GM23338 (cell line): ENCODE measurements at regions not wholly inside any gene's neighbourhood (a gene's known extent, or its start where the extent isn't known, plus 50 kb on each side); places are given as distances from the start of the nearest gene placed in this dataset.

Experiments used
- ATAC-seq: fragments of 200-7000 bp; cut with Tn5 transposase; 3 replicates; pipeline ENCODE4 v1.9.1; 2020
- DNase-seq: peaks from one replicate; pipeline ENCODE4 v3.0.0-alpha.2; 2015; ENCODE audit warnings: low spot score
- H2AFZ ChIP-seq: fragments of 200-600 bp; sonication (generic); 2 replicates; pipeline ENCODE4 v1.8.0; 2016; ENCODE audit warnings: antibody characterized with exemption, mild to moderate bottlenecking, moderate library complexity
- H3F3A ChIP-seq: fragments of 200-600 bp; sonication (generic); replicated peaks from 2 replicates; pipeline ENCODE4 v1.8.0; 2017; ENCODE audit warnings: antibody characterized with exemption, mixed run types, low read depth
- H3K27ac ChIP-seq: fragments of 200-600 bp; sonication (generic); 2 replicates; pipeline ENCODE4 v1.6.1; 2016; ENCODE audit warnings: low read depth
- H3K27me3 ChIP-seq: fragments of 200-600 bp; sonication (generic); 2 replicates; pipeline ENCODE4 v1.8.0; 2016; ENCODE audit warnings: mild to moderate bottlenecking, mixed run types, moderate library complexity; ENCODE audit not compliant: insufficient read depth
- H3K36me3 ChIP-seq: fragments of 200-600 bp; sonication (generic); 2 replicates; pipeline ENCODE4 v1.8.0; 2016; ENCODE audit warnings: mild to moderate bottlenecking; ENCODE audit not compliant: insufficient read depth
- H3K4me1 ChIP-seq: fragments of 200-600 bp; sonication (generic); 2 replicates; pipeline ENCODE4 v1.8.0; 2016; ENCODE audit warnings: mild to moderate bottlenecking, moderate library complexity; ENCODE audit not compliant: insufficient read depth
- H3K4me2 ChIP-seq: fragments of 200-600 bp; sonication (generic); 2 replicates; pipeline ENCODE4 v1.7.1; 2017; ENCODE audit warnings: mixed run types
- H3K4me3 ChIP-seq: fragments of 200-600 bp; sonication (generic); 2 replicates; pipeline ENCODE4 v1.6.1; 2016; ENCODE audit warnings: mixed run types
- H3K79me2 ChIP-seq: fragments of 200-600 bp; sonication (generic); replicated peaks from 2 replicates; pipeline ENCODE4 v1.8.0; 2017; ENCODE audit warnings: mild to moderate bottlenecking; ENCODE audit not compliant: insufficient read depth
- H3K9me2 ChIP-seq: fragments of 200-600 bp; sonication (generic); 2 replicates; pipeline ENCODE4 v1.8.0; 2017; ENCODE audit not compliant: insufficient read depth
- H4K20me1 ChIP-seq: fragments of 200-600 bp; sonication (generic); replicated peaks from 2 replicates; pipeline ENCODE4 v1.8.0; 2017; ENCODE audit warnings: mild to moderate bottlenecking; ENCODE audit not compliant: insufficient read depth
- H3K27ac Mint-ChIP-seq: 2 replicates; pipeline ENCODE4 v1.8.0; 2020; ENCODE audit warnings: inconsistent platforms, mild to moderate bottlenecking, moderate library complexity, mixed read lengths
- H3K27me3 Mint-ChIP-seq: 3 replicates; pipeline ENCODE4 v1.8.0; 2022; ENCODE audit warnings: low read depth, mild to moderate bottlenecking, moderate library complexity, mixed read lengths, inconsistent platforms; ENCODE audit not compliant: insufficient read depth, poor library complexity
- H3K36me3 Mint-ChIP-seq: 3 replicates; pipeline ENCODE4 v1.8.0; 2021; ENCODE audit warnings: low read depth, mild to moderate bottlenecking, inconsistent platforms, moderate library complexity, mixed read lengths
- H3K4me1 Mint-ChIP-seq: 3 replicates; pipeline ENCODE4 v1.8.0; 2020; ENCODE audit warnings: mild to moderate bottlenecking, inconsistent platforms, mixed read lengths
- H3K4me3 Mint-ChIP-seq: 3 replicates; pipeline ENCODE4 v1.8.0; 2021; ENCODE audit warnings: moderate library complexity, mild to moderate bottlenecking, inconsistent platforms, mixed read lengths
- H3K9me3 Mint-ChIP-seq: 3 replicates; pipeline ENCODE4 v1.8.0; 2020; ENCODE audit warnings: moderate library complexity, mild to moderate bottlenecking, inconsistent platforms, mixed read lengths
- CREB1 ChIP-seq: fragments of 250-450 bp; sonication (Bioruptor Pico); IDR thresholded peaks from 2 replicates; pipeline ENCODE4 v1.5.0; 2020; ENCODE audit warnings: low read depth, mild to moderate bottlenecking, moderate library complexity
- EZH2 ChIP-seq: fragments of 200-600 bp; sonication (generic); IDR thresholded peaks from one replicate; pipeline ENCODE4 v1.8.0; 2017; ENCODE audit warnings: antibody characterized with exemption, mild to moderate bottlenecking, low read depth; ENCODE audit not compliant: unreplicated experiment
- EZH2phosphoT487 ChIP-seq: fragments of 200-600 bp; sonication (generic); IDR thresholded peaks from one replicate; pipeline ENCODE4 v1.8.1; 2018; ENCODE audit warnings: antibody characterized with exemption; ENCODE audit not compliant: unreplicated experiment
- JUNB ChIP-seq: IDR thresholded peaks from one replicate; pipeline ENCODE4 v1.6.1; 2016; ENCODE audit warnings: antibody characterized with exemption; ENCODE audit not compliant: unreplicated experiment
- NANOG ChIP-seq: IDR thresholded peaks from 2 replicates; pipeline ENCODE4 v1.6.1; 2016; ENCODE audit warnings: antibody characterized with exemption, borderline replicate concordance
- POLR2AphosphoS5 ChIP-seq: IDR thresholded peaks from 2 replicates; pipeline ENCODE4 v1.6.1; 2016; ENCODE audit warnings: antibody characterized with exemption, low read depth
- STAT1 ChIP-seq: IDR thresholded peaks from one replicate; pipeline ENCODE4 v1.6.1; 2016; ENCODE audit warnings: antibody characterized with exemption; ENCODE audit not compliant: unreplicated experiment
- ZNF114 ChIP-seq: fragments of 250-450 bp; sonication (Bioruptor Pico); IDR thresholded peaks from 2 replicates; pipeline ENCODE4 v1.5.0; 2020; ENCODE audit warnings: mild to moderate bottlenecking, moderate library complexity
- ZNF331 ChIP-seq: fragments of 250-450 bp; sonication (Bioruptor Pico); IDR thresholded peaks from 2 replicates; pipeline ENCODE4 v1.5.0; 2020; ENCODE audit warnings: low read depth, mild to moderate bottlenecking, moderate library complexity
- TF ChIP-seq, protein P1 (sequence below): fragments of 250-450 bp; sonication (Bioruptor Pico); IDR thresholded peaks from 2 replicates; pipeline ENCODE4 v1.5.0; 2020; ENCODE audit warnings: mild to moderate bottlenecking, moderate library complexity
- TF ChIP-seq, protein P2 (sequence below): IDR thresholded peaks from 2 replicates; pipeline ENCODE4 v1.6.1; 2016; ENCODE audit warnings: antibody characterized with exemption
- TF ChIP-seq, protein P3 (sequence below), 2 experiments: fragments of 200-600 bp in 1 of 2; sonication (generic) in 1 of 2; conservative IDR thresholded peaks; 2 replicates each; pipeline versions ENCODE4 v1.5.1 to v1.6.1; 2016 to 2017; ENCODE audit warnings: antibody characterized with exemption in 2 of 2, low read depth in 2 of 2, mild to moderate bottlenecking in 2 of 2, moderate library complexity in 1 of 2

DNA sequence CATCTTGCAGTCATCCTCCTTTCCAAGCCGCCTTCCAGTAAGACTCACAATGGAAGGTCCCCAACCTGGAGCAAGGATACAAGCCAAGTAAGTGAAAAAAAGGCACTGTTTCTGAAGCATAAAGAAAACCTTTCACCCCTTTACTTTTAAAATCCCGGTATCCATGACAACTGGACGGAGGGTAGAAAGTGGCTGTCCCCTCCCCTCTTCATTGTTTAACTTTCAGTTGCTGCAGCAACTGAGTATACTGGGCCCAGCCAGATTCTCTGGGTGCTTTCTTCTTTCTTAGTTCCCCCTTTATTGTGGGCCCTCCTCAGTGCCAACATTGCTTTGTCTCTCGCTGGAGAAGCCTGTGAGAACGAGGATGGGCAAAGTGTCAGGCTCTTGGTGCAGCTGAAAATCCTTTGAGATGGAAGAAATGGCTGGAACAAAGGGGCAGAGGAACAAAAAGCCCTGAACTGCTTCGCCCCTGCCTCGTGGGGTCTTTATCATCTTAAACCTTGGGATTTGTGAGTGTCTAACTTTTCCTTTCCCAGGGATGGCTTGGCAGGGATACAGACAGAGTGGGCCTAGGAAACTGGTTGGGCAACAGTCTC is 224.0 kb upstream of the RGMA start (continued):
- TF ChIP-seq, protein P1, sequence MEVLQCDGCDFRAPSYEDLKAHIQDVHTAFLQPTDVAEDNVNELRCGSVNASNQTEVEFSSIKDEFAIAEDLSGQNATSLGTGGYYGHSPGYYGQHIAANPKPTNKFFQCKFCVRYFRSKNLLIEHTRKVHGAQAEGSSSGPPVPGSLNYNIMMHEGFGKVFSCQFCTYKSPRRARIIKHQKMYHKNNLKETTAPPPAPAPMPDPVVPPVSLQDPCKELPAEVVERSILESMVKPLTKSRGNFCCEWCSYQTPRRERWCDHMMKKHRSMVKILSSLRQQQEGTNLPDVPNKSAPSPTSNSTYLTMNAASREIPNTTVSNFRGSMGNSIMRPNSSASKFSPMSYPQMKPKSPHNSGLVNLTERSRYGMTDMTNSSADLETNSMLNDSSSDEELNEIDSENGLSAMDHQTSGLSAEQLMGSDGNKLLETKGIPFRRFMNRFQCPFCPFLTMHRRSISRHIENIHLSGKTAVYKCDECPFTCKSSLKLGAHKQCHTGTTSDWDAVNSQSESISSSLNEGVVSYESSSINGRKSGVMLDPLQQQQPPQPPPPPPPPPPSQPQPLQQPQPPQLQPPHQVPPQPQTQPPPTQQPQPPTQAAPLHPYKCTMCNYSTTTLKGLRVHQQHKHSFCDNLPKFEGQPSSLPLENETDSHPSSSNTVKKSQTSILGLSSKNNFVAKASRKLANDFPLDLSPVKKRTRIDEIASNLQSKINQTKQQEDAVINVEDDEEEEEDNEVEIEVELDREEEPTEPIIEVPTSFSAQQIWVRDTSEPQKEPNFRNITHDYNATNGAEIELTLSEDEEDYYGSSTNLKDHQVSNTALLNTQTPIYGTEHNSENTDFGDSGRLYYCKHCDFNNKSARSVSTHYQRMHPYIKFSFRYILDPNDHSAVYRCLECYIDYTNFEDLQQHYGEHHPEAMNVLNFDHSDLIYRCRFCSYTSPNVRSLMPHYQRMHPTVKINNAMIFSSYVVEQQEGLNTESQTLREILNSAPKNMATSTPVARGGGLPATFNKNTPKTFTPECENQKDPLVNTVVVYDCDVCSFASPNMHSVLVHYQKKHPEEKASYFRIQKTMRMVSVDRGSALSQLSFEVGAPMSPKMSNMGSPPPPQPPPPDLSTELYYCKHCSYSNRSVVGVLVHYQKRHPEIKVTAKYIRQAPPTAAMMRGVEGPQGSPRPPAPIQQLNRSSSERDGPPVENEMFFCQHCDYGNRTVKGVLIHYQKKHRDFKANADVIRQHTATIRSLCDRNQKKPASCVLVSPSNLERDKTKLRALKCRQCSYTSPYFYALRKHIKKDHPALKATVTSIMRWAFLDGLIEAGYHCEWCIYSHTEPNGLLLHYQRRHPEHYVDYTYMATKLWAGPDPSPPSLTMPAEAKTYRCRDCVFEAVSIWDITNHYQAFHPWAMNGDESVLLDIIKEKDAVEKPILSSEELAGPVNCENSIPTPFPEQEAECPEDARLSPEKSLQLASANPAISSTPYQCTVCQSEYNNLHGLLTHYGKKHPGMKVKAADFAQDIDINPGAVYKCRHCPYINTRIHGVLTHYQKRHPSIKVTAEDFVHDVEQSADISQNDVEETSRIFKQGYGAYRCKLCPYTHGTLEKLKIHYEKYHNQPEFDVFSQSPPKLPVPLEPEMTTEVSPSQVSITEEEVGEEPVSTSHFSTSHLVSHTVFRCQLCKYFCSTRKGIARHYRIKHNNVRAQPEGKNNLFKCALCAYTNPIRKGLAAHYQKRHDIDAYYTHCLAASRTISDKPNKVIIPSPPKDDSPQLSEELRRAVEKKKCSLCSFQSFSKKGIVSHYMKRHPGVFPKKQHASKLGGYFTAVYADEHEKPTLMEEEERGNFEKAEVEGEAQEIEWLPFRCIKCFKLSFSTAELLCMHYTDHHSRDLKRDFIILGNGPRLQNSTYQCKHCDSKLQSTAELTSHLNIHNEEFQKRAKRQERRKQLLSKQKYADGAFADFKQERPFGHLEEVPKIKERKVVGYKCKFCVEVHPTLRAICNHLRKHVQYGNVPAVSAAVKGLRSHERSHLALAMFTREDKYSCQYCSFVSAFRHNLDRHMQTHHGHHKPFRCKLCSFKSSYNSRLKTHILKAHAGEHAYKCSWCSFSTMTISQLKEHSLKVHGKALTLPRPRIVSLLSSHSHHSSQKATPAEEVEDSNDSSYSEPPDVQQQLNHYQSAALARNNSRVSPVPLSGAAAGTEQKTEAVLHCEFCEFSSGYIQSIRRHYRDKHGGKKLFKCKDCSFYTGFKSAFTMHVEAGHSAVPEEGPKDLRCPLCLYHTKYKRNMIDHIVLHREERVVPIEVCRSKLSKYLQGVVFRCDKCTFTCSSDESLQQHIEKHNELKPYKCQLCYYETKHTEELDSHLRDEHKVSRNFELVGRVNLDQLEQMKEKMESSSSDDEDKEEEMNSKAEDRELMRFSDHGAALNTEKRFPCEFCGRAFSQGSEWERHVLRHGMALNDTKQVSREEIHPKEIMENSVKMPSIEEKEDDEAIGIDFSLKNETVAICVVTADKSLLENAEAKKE (CRISPR knock-in tag) = no peak
- TF ChIP-seq EZH2 (no peak), STAT1 (no peak), NANOG (no peak), ZNF331 (CRISPR knock-in tag) (no peak), CREB1 (CRISPR knock-in tag) (no peak)
- TF ChIP-seq, protein P2, sequence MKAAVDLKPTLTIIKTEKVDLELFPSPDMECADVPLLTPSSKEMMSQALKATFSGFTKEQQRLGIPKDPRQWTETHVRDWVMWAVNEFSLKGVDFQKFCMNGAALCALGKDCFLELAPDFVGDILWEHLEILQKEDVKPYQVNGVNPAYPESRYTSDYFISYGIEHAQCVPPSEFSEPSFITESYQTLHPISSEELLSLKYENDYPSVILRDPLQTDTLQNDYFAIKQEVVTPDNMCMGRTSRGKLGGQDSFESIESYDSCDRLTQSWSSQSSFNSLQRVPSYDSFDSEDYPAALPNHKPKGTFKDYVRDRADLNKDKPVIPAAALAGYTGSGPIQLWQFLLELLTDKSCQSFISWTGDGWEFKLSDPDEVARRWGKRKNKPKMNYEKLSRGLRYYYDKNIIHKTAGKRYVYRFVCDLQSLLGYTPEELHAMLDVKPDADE = no peak

DNA sequence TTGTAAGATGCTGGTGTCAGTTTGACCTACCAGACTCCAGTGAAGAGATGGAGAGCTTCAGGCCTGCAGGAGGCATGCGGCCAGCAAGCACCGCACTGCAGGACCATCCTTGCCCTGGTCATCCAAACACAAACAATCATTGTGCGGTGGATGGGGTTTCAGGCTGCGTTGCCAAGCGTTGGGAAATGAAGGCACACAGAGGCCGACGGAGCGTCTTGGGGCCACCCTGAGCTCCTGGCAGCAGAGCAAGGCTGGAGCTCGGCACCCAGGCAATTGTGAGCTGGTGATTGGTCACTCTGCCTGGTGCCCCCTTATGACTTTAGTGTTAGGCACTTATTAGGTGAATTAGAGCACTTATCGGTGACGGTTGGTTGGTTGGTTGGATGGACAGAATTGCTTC is 222.6 kb upstream of the RGMA start:
- Histone ChIP-seq H3K9me2 (no peaks in the 10 kb centered on the region), H3K4me3 (no peak overlapping the region), H3F3A (no peaks in the 10 kb centered on the region), H3K27ac (no peak overlapping the region), H3K36me3 (no peaks in the 10 kb centered on the region), H3K79me2 (no peaks in the 10 kb centered on the region), H4K20me1 (no peaks in the 10 kb centered on the region), H3K4me1 (peaks cover 4% of the 10 kb centered on the region), H2AFZ (no peak overlapping the region), H3K4me2 (no peak overlapping the region), H3K27me3 (no peaks in the 10 kb centered on the region)
- peaks cover 3% of the 10 kb centered on the region; the same call in 1 of the 3 replicates for H3K9me3 Mint-ChIP-seq
- H3K4me1 Mint-ChIP-seq = peaks cover 17% of the 10 kb centered on the region
- ATAC-seq = no peak
- DNase-seq = no peak
- H3K36me3 Mint-ChIP-seq = no peaks in the 10 kb centered on the region
- H3K27me3 Mint-ChIP-seq = peaks cover 5% of the 10 kb centered on the region
- H3K4me3 Mint-ChIP-seq = no peak overlapping the region
- H3K27ac Mint-ChIP-seq = no peak overlapping the region
- TF ChIP-seq, protein P3, sequence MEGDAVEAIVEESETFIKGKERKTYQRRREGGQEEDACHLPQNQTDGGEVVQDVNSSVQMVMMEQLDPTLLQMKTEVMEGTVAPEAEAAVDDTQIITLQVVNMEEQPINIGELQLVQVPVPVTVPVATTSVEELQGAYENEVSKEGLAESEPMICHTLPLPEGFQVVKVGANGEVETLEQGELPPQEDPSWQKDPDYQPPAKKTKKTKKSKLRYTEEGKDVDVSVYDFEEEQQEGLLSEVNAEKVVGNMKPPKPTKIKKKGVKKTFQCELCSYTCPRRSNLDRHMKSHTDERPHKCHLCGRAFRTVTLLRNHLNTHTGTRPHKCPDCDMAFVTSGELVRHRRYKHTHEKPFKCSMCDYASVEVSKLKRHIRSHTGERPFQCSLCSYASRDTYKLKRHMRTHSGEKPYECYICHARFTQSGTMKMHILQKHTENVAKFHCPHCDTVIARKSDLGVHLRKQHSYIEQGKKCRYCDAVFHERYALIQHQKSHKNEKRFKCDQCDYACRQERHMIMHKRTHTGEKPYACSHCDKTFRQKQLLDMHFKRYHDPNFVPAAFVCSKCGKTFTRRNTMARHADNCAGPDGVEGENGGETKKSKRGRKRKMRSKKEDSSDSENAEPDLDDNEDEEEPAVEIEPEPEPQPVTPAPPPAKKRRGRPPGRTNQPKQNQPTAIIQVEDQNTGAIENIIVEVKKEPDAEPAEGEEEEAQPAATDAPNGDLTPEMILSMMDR (conservative IDR thresholded peaks at IDR 0.05; ENCODE audit: low read depth in 2 of 2) = no peak
- no peak for TF ChIP-seq POLR2AphosphoS5
- no peak for TF ChIP-seq EZH2phosphoT487
- TF ChIP-seq STAT1 = no peak
- TF ChIP-seq JUNB = no peak
- no peak for TF ChIP-seq ZNF114
- TF ChIP-seq, protein P2 = no peak
- no peak for TF ChIP-seq ZNF331 (CRISPR knock-in tag)
- no peak for TF ChIP-seq NANOG
